Stimulated activated CD4-positive, alpha-beta T cell treated with anti-CD3 and anti-CD28 coated beads, Interleukin-4, amount 100 ng/mL, for 4 hours (primary cell): ENCODE measurements at regions not wholly inside any gene's neighbourhood (a gene's known extent, or its start where the extent isn't known, plus 50 kb on each side); places are given as distances from the start of the nearest gene placed in this dataset.
"Not testable (repeated sequence)": the region's sequence is repeated elsewhere in the genome, so short reads cannot be mapped to it uniquely, and the experiment has no call there.

Experiments used
- DNase-seq, 2 experiments: peaks; one replicate each; pipeline ENCODE4 v3.0.0-alpha.2; 2020

- no peak for DNase-seq
These were observed 414.1 kb downstream of the ACTL7B start for GRCh38 chr9:108441726-108442125.

GRCh38 chr9:108441251-108441650 lies 414.5 kb downstream of the ACTL7B start:
- DNase-seq: no peak

GRCh38 chr9:108439947-108440346 lies 415.8 kb downstream of the ACTL7B start:
- DNase-seq: no peak

- no peak for DNase-seq
These were observed 418.1 kb downstream of the ACTL7B start for GRCh38 chr9:108437656-108438055.

GRCh38 chr9:108436448-108436847 lies 419.3 kb downstream of the ACTL7B start:
- no peak for DNase-seq

- DNase-seq: no peak
These were observed 421.3 kb downstream of the ACTL7B start for GRCh38 chr9:108434502-108434901.

- no peak for DNase-seq
These were observed 421.8 kb downstream of the ACTL7B start for GRCh38 chr9:108434036-108434435.

- no peak for DNase-seq
These were observed 425.1 kb downstream of the ACTL7B start for GRCh38 chr9:108430655-108431054.

GRCh38 chr9:108427751-108428150 lies 428.0 kb downstream of the ACTL7B start:
- no peak for DNase-seq

GRCh38 chr9:108426421-108426940 lies 429.3 kb downstream of the ACTL7B start:
- DNase-seq: not testable (repeated sequence)

- no peak for DNase-seq
These were observed 432.4 kb downstream of the ACTL7B start for GRCh38 chr9:108423433-108423832.

- no peak for DNase-seq
These were observed 436.4 kb downstream of the ACTL7B start for GRCh38 chr9:108419379-108419778.

GRCh38 chr9:108417726-108418125 lies 438.1 kb downstream of the ACTL7B start:
- DNase-seq: no peak

GRCh38 chr9:108417312-108417711 lies 438.5 kb downstream of the ACTL7B start:
- DNase-seq: no peak

GRCh38 chr9:108416324-108416723 lies 439.5 kb downstream of the ACTL7B start:
- DNase-seq: no peak

- DNase-seq: no peak
These were observed 442.0 kb downstream of the ACTL7B start for GRCh38 chr9:108413809-108414208.

GRCh38 chr9:108412755-108413154 lies 443.0 kb downstream of the ACTL7B start:
- no peak for DNase-seq

- DNase-seq: no peak
These were observed 444.2 kb downstream of the ACTL7B start for GRCh38 chr9:108411632-108412031.

- DNase-seq: no peak
These were observed 445.6 kb downstream of the ACTL7B start for GRCh38 chr9:108410161-108410560.

- DNase-seq: no peak
These were observed 455.5 kb downstream of the ACTL7B start for GRCh38 chr9:108400297-108400696.

GRCh38 chr9:108399851-108400250 lies 455.9 kb downstream of the ACTL7B start:
- no peak for DNase-seq

- no peak for DNase-seq
These were observed 458.5 kb downstream of the ACTL7B start for GRCh38 chr9:108397286-108397685.

GRCh38 chr9:108396611-108397010 lies 459.2 kb downstream of the ACTL7B start:
- no peak for DNase-seq

GRCh38 chr9:108396193-108396592 lies 459.6 kb downstream of the ACTL7B start:
- DNase-seq: no peak

- DNase-seq: no peak
These were observed 460.4 kb downstream of the ACTL7B start for GRCh38 chr9:108395421-108395820.

- no peak for DNase-seq
These were observed 461.1 kb downstream of the ACTL7B start for GRCh38 chr9:108394726-108395125.
